CD4-positive, CD25-positive, alpha-beta regulatory T cell (primary cell): ENCODE measurements at regions not wholly inside any gene's neighbourhood (a gene's known extent, or its start where the extent isn't known, plus 50 kb on each side); places are given as distances from the start of the nearest gene placed in this dataset.

Experiments used
- ATAC-seq, 2 donors: fragments of 150-1000 bp; cut with Tn5 transposase; one replicate each; pipeline ENCODE4 v1.10.0; 2021; ENCODE audit warnings: low read depth in 2 of 2, moderate number of reproducible peaks in 2 of 2, moderate library complexity in 1 of 2
- DNase-seq, 3 donors: peaks; one replicate each; pipeline versions ENCODE4 v3.0.0 to v3.0.0-alpha.2; 2012 to 2022; ENCODE audit warnings: mixed read lengths in 1 of 3
- H3K27ac ChIP-seq: one replicate; pipeline ENCODE4 v1.7.0; 2013; ENCODE audit warnings: mild to moderate bottlenecking, low read length; ENCODE audit not compliant: insufficient read depth, poor library complexity, severe bottlenecking
- H3K27me3 ChIP-seq: one replicate; pipeline ENCODE4 v1.7.0; 2013; ENCODE audit warnings: low read length; ENCODE audit not compliant: control insufficient read depth, insufficient read depth
- H3K36me3 ChIP-seq: one replicate; pipeline ENCODE4 v1.7.0; 2013; ENCODE audit warnings: mild to moderate bottlenecking, low read length, moderate library complexity; ENCODE audit not compliant: control insufficient read depth, insufficient read depth
- H3K4me1 ChIP-seq: 2 replicates; pipeline ENCODE4 v1.7.0; 2013; ENCODE audit warnings: mild to moderate bottlenecking, low read length; ENCODE audit not compliant: insufficient read depth, control insufficient read depth, poor library complexity, severe bottlenecking
- H3K4me3 ChIP-seq: one replicate; pipeline ENCODE4 v1.7.0; 2013; ENCODE audit warnings: low read depth, mild to moderate bottlenecking, low read length, moderate library complexity
- H3K9me3 ChIP-seq, 2 experiments: 1 replicate in 1 of 2; 2 replicates in 1 of 2; pipeline ENCODE4 v1.7.0; 2013; ENCODE audit warnings: low read length in 2 of 2, mild to moderate bottlenecking in 1 of 2, moderate library complexity in 1 of 2; ENCODE audit not compliant: control insufficient read depth in 2 of 2
- H3K27ac Mint-ChIP-seq, 3 donors: one replicate each; pipeline ENCODE4 v1.8.0; 2020 to 2022; ENCODE audit warnings: mild to moderate bottlenecking in 3 of 3, mixed read lengths in 3 of 3, moderate library complexity in 2 of 3
- H3K27me3 Mint-ChIP-seq: one replicate; pipeline ENCODE4 v1.8.0; 2022; ENCODE audit warnings: mild to moderate bottlenecking, mixed read lengths
- H3K36me3 Mint-ChIP-seq: one replicate; pipeline ENCODE4 v1.8.0; 2020; ENCODE audit warnings: mixed read lengths
- H3K4me1 Mint-ChIP-seq, 4 donors: one replicate each; pipeline ENCODE4 v1.8.0; 2020 to 2022; ENCODE audit warnings: mixed read lengths in 4 of 4, mild to moderate bottlenecking in 1 of 4
- H3K4me3 Mint-ChIP-seq, 4 donors: one replicate each; pipeline ENCODE4 v1.8.0; 2020 to 2022; ENCODE audit warnings: mild to moderate bottlenecking in 4 of 4, mixed read lengths in 4 of 4, moderate library complexity in 3 of 4
- H3K9me3 Mint-ChIP-seq, 7 donors: one replicate each; pipeline ENCODE4 v1.8.0; 2020 to 2022; ENCODE audit warnings: mixed read lengths in 7 of 7, mild to moderate bottlenecking in 3 of 7, moderate library complexity in 2 of 7

- H3K36me3 Mint-ChIP-seq, result no peaks in the 10 kb centered on the region
- DNase-seq, result no peak
These were observed 613.2 kb upstream of the SLITRK5 start for GRCh38 chr13:87057807-87058520.

GRCh38 chr13:87058786-87059329 is 612.3 kb upstream of the SLITRK5 start:
- DNase-seq (no peak), ATAC-seq (no peak)
- no peak overlapping the region for H3K27ac Mint-ChIP-seq
- Histone ChIP-seq H3K4me1 (no peaks in the 10 kb centered on the region), H3K27ac (no peak overlapping the region), H3K4me3 (no peak overlapping the region), H3K36me3 (no peaks in the 10 kb centered on the region), H3K27me3 (no peaks in the 10 kb centered on the region), H3K9me3 (no peaks in the 10 kb centered on the region)
- no peak overlapping the region for H3K4me3 Mint-ChIP-seq
- no peaks in the 10 kb centered on the region for H3K27me3 Mint-ChIP-seq
- no peaks in the 10 kb centered on the region for H3K36me3 Mint-ChIP-seq
- peaks cover 0 to 20% (median 3%) of the 10 kb centered on the region in 7 donors for H3K9me3 Mint-ChIP-seq
- no peaks in the 10 kb centered on the region for H3K4me1 Mint-ChIP-seq

More at GRCh38 chr13:87057807-87058520, 613.2 kb upstream of the SLITRK5 start:
- Histone ChIP-seq H3K4me1 (no peaks in the 10 kb centered on the region), H3K27me3 (no peaks in the 10 kb centered on the region), H3K9me3 (no peaks in the 10 kb centered on the region), H3K27ac (no peak overlapping the region), H3K4me3 (no peak overlapping the region), H3K36me3 (no peaks in the 10 kb centered on the region)
- ATAC-seq, result no peak
- Mint-ChIP-seq H3K4me3 (no peak overlapping the region), H3K27ac (no peak overlapping the region), H3K9me3 (peaks cover 0 to 23% (median 6%) of the 10 kb centered on the region in 7 donors), H3K27me3 (no peaks in the 10 kb centered on the region), H3K4me1 (no peaks in the 10 kb centered on the region)

GRCh38 chr13:87078947-87079795 is 592.0 kb upstream of the SLITRK5 start:
- no peak overlapping the region for H3K27ac ChIP-seq
- no peak for DNase-seq
- H3K27me3 ChIP-seq, result no peaks in the 10 kb centered on the region
- no peaks in the 10 kb centered on the region for H3K36me3 Mint-ChIP-seq
- no peaks in the 10 kb centered on the region for H3K4me1 ChIP-seq
- H3K4me1 Mint-ChIP-seq, result no peaks in the 10 kb centered on the region
- ATAC-seq, result no peak
- H3K36me3 ChIP-seq, result no peaks in the 10 kb centered on the region
- H3K9me3 ChIP-seq, result peaks cover 5 to 20% of the 10 kb centered on the region in 2 experiments
- H3K9me3 Mint-ChIP-seq, result peaks cover 0 to 12% (median 2%) of the 10 kb centered on the region in 7 donors
- no peaks in the 10 kb centered on the region for H3K27me3 Mint-ChIP-seq
- H3K27ac Mint-ChIP-seq, result no peak overlapping the region
- H3K4me3 Mint-ChIP-seq, result no peak overlapping the region
- H3K4me3 ChIP-seq, result no peak overlapping the region

GRCh38 chr13:87080100-87080779 is 590.9 kb upstream of the SLITRK5 start:
- Mint-ChIP-seq H3K4me1 (no peaks in the 10 kb centered on the region), H3K9me3 (peaks cover 0 to 15% (median 5%) of the 10 kb centered on the region in 7 donors), H3K27me3 (no peaks in the 10 kb centered on the region), H3K27ac (no peak overlapping the region), H3K4me3 (no peak overlapping the region), H3K36me3 (no peaks in the 10 kb centered on the region)
- Histone ChIP-seq H3K9me3 (peaks cover 5 to 20% of the 10 kb centered on the region in 2 experiments), H3K4me1 (no peaks in the 10 kb centered on the region), H3K27ac (no peak overlapping the region), H3K27me3 (no peaks in the 10 kb centered on the region), H3K36me3 (no peaks in the 10 kb centered on the region), H3K4me3 (no peak overlapping the region)
- DNase-seq (no peak), ATAC-seq (no peak)

- DNase-seq, result no peak
- Mint-ChIP-seq H3K27ac (no peak overlapping the region), H3K27me3 (no peaks in the 10 kb centered on the region), H3K4me3 (no peak overlapping the region), H3K9me3 (peaks cover 0 to 11% (median 5%) of the 10 kb centered on the region in 7 donors), H3K4me1 (no peaks in the 10 kb centered on the region), H3K36me3 (no peaks in the 10 kb centered on the region)
- Histone ChIP-seq H3K27ac (no peak overlapping the region), H3K27me3 (no peaks in the 10 kb centered on the region), H3K9me3 (peaks cover 3 to 14% of the 10 kb centered on the region in 2 experiments), H3K36me3 (no peaks in the 10 kb centered on the region), H3K4me1 (no peaks in the 10 kb centered on the region), H3K4me3 (no peak overlapping the region)
- ATAC-seq, result no peak
These were observed 587.0 kb upstream of the SLITRK5 start for GRCh38 chr13:87084192-87084591.

- DNase-seq, result no peak
- no peak overlapping the region for H3K4me3 Mint-ChIP-seq
- no peak overlapping the region for H3K27ac ChIP-seq
- H3K4me1 Mint-ChIP-seq, result no peaks in the 10 kb centered on the region
- no peaks in the 10 kb centered on the region for H3K27me3 ChIP-seq
- H3K9me3 Mint-ChIP-seq, result peaks cover 0 to 14% (median 6%) of the 10 kb centered on the region in 7 donors
- no peak for ATAC-seq
- no peaks in the 10 kb centered on the region for H3K27me3 Mint-ChIP-seq
- H3K36me3 ChIP-seq, result no peaks in the 10 kb centered on the region
- H3K36me3 Mint-ChIP-seq, result no peaks in the 10 kb centered on the region
- no peaks in the 10 kb centered on the region for H3K4me1 ChIP-seq
- H3K9me3 ChIP-seq, result peaks cover 0 to 6% of the 10 kb centered on the region in 2 experiments
- H3K4me3 ChIP-seq, result no peak overlapping the region
- H3K27ac Mint-ChIP-seq, result no peak overlapping the region
These were observed 583.4 kb upstream of the SLITRK5 start for GRCh38 chr13:87087741-87088140.

GRCh38 chr13:87089391-87089790 is 581.8 kb upstream of the SLITRK5 start:
- no peak overlapping the region for H3K27ac Mint-ChIP-seq
- Histone ChIP-seq H3K27me3 (no peaks in the 10 kb centered on the region), H3K36me3 (no peaks in the 10 kb centered on the region), H3K4me1 (no peaks in the 10 kb centered on the region), H3K9me3 (peaks cover 0 to 4% of the 10 kb centered on the region in 2 experiments), H3K4me3 (no peak overlapping the region), H3K27ac (no peak overlapping the region)
- DNase-seq (no peak), ATAC-seq (no peak)
- peaks cover 0 to 7% (median 2%) of the 10 kb centered on the region in 7 donors for H3K9me3 Mint-ChIP-seq
- no peaks in the 10 kb centered on the region for H3K36me3 Mint-ChIP-seq
- H3K4me1 Mint-ChIP-seq, result no peaks in the 10 kb centered on the region
- H3K27me3 Mint-ChIP-seq, result no peaks in the 10 kb centered on the region
- H3K4me3 Mint-ChIP-seq, result no peak overlapping the region
